ENCODE measurements at regions not wholly inside any gene's neighbourhood (a gene's known extent, or its start where the extent isn't known, plus 50 kb on each side); places are given as distances from the start of the nearest gene placed in this dataset.

DNA sequence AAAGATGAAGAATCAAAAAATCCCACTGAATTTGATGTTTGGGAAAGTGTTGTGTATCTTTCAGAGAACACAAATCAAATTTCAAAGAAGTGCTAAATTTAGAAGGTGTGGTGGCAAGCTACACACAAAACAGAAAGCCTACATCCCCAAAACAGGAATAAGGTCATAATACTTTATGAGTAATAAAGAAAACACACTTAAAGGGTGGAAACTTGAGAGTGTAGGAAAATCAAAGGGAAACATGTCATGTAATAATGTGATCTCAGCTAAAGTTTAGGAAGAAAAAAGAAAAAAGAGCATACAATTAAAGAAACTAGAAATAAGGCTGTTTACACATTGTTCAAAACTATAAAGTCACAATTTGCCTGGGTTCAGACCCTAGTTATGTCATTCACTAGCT, 668.7 kb downstream of the PCDH17 start:
- TF ChIP-seq, protein P1, sequence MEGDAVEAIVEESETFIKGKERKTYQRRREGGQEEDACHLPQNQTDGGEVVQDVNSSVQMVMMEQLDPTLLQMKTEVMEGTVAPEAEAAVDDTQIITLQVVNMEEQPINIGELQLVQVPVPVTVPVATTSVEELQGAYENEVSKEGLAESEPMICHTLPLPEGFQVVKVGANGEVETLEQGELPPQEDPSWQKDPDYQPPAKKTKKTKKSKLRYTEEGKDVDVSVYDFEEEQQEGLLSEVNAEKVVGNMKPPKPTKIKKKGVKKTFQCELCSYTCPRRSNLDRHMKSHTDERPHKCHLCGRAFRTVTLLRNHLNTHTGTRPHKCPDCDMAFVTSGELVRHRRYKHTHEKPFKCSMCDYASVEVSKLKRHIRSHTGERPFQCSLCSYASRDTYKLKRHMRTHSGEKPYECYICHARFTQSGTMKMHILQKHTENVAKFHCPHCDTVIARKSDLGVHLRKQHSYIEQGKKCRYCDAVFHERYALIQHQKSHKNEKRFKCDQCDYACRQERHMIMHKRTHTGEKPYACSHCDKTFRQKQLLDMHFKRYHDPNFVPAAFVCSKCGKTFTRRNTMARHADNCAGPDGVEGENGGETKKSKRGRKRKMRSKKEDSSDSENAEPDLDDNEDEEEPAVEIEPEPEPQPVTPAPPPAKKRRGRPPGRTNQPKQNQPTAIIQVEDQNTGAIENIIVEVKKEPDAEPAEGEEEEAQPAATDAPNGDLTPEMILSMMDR (IDR thresholded peaks at IDR 0.05; ENCODE audit: control insufficient read depth, extremely low read depth, insufficient read depth), result no peak
- DNase-seq (ENCODE audit: low read depth), result no peak
- H3K4me3 ChIP-seq (ENCODE audit: low read depth, low read length), result no peak overlapping the region

DNA sequence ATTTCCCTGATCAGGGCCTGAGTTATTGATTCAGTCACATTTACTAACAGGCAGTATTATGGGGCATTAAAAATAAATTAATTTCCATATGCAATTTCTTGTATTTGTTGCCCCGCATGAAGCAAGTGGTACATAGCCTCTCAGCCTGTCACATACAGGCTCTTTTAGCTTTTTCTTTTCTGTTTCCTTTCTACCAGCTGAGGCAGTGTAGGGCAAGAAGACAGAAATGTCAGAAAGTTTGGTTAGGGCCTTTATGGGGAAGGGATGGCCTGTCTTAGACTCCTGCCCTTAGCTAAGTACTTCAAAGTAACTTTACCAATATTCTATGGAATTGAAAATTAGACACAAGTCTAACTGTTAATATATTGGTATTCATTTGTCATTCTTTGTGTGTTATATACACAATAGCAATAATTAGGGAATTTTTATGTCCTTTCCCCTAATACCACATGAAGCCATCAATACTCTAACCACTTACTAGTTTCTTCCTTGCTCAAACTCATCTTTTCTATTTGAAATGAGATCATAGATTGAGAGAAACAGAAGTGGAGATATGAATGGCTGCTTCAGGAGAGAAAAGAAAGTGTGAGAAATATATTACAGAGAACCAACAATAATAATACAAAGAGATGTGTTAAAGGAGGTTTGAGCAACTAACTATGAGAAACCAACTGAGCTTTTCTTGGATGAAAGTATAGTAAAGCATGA, 669.6 kb downstream of the PCDH17 start:
- TF ChIP-seq, protein P1 (IDR thresholded peaks at IDR 0.05; ENCODE audit: control insufficient read depth, extremely low read depth, insufficient read depth), result no peak
- DNase-seq (ENCODE audit: low read depth), result no peak
- no peak overlapping the region for H3K4me3 ChIP-seq (ENCODE audit: low read depth, low read length)

DNA sequence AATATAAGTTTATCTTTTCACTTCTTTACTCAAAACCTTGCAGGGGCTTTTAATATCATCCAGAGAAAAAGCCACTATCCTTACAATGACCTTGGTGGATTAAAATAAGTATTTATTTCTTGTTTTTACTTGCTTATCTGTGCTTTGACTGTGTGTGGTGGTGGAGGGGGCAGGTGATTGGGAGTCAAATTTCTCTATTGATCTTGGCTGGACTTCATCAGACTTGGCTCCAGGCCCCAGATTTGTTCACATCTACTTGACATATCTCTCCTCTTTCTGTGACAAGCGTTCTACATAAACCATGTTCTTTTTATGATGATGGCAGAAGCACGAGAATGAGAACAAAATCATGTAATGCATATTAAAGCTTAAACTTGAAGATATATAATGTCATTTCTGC, 670.8 kb downstream of the PCDH17 start:
- peak; percentile 2 for DNase-seq (ENCODE audit: low read depth)
- TF ChIP-seq, protein P1 (IDR thresholded peaks at IDR 0.05; ENCODE audit: control insufficient read depth, extremely low read depth, insufficient read depth), result no peak
- no peak overlapping the region for H3K4me3 ChIP-seq (ENCODE audit: low read depth, low read length)

DNA sequence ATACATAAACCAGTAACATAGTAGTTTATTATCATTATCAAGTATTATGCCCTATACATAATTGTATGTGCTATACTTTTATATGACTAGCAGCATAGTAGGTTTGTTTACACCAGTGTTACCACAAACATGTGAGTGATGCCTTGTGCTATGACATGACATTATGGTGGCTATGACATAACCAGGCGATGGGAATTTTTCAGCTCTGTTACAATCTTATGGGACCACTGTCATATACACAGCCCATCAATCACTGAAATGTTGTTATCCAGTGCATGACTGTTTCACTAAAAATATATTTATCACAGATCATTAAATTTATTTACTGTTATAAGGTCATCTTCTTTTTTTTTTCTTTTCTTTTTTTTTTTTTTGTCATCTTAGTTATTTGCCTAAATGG, 674.5 kb downstream of the PCDH17 start:
- H3K4me3 ChIP-seq (ENCODE audit: low read depth, low read length), result no peak overlapping the region
- no peak for DNase-seq (ENCODE audit: low read depth)
- TF ChIP-seq, protein P1 (IDR thresholded peaks at IDR 0.05; ENCODE audit: control insufficient read depth, extremely low read depth, insufficient read depth), result no peak

DNA sequence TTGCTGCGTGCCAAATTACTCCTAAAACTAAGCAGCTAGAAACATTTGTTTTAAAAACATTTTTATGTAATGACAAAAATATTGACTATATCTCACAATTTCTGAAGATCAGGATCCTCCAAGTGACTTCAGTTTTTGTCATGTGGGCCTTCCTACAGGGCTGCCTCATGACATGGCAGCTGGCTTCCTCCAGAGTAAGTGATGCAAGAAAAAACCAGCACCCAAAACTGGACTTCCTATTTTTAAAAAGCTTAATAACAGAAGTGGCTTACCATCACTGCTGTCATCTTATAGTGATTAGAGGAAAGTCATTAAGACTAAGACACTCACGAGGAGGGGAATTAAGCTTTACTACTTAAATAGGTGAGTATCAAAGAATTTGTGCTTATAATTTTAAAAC, 681.7 kb downstream of the PCDH17 start:
- TF ChIP-seq, protein P1 (IDR thresholded peaks at IDR 0.05; ENCODE audit: control insufficient read depth, extremely low read depth, insufficient read depth), result no peak
- no peak for DNase-seq (ENCODE audit: low read depth)
- no peak overlapping the region for H3K4me3 ChIP-seq (ENCODE audit: low read depth, low read length)

DNA sequence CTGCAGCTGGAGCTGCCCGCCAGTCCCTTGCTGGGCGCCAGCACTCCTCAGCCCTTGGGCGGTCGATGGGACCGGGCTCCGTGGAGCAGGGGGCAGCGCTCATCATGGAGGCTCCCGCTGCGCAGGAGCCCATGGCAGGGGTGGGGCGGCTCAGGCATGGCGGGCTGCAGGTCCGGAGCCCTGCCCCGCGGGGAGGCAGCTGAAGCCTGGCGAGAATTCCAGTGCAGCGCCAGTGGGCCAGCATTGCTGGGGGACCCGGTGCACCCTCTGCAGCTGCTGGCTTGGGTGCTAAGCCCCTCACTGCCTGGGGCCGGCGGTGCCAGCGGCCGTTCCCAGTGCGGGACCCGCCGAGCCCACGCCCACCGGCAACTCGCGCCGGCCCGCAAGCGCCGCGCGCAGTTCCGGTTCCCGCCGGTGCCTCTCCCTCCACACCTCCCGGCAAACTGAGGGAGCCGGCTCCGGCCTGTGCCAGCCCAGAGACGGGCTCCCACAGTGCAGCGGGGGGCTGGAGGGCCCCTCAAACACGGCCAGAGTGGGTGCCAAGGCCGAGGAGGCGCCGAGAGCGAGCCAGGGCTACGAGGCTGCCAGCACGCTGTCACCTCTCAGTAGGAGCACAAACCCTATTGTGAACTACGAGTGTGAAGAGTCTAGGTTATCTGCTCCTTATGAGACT, 687.1 kb downstream of the PCDH17 start:
- TF ChIP-seq, protein P1 (IDR thresholded peaks at IDR 0.05; ENCODE audit: control insufficient read depth, extremely low read depth, insufficient read depth), result no peak
- DNase-seq (ENCODE audit: low read depth), result no peak
- no peak overlapping the region for H3K4me3 ChIP-seq (ENCODE audit: low read depth, low read length)

All from LNCaP clone FGC (cell line).